Mesothelial cell of epicardium (in vitro differentiated cells): ENCODE measurements at regions not wholly inside any gene's neighbourhood (a gene's known extent, or its start where the extent isn't known, plus 50 kb on each side); places are given as distances from the start of the nearest gene placed in this dataset.

Source experiments
- DNase-seq, 2 experiments: peaks; one replicate each; pipeline ENCODE4 v3.0.0; 2021; ENCODE audit warnings: low spot score in 2 of 2; ENCODE audit not compliant: unreplicated experiment in 2 of 2
- H3K27ac Mint-ChIP-seq: 2 replicates; pipeline ENCODE4 v1.8.0; 2021; ENCODE audit warnings: mixed read lengths
- H3K27me3 Mint-ChIP-seq: 2 replicates; pipeline ENCODE4 v1.8.0; 2021; ENCODE audit warnings: low read depth, mixed read lengths
- H3K36me3 Mint-ChIP-seq: 2 replicates; pipeline ENCODE4 v1.8.0; 2021; ENCODE audit warnings: mixed read lengths
- H3K4me1 Mint-ChIP-seq: 2 replicates; pipeline ENCODE4 v1.8.0; 2021; ENCODE audit warnings: mixed read lengths
- H3K4me3 Mint-ChIP-seq: 2 replicates; pipeline ENCODE4 v1.8.0; 2021; ENCODE audit warnings: mild to moderate bottlenecking, moderate library complexity, mixed read lengths
- H3K9me3 Mint-ChIP-seq: 2 replicates; pipeline ENCODE4 v1.8.0; 2021; ENCODE audit warnings: mixed read lengths
- CTCF ChIP-seq: fragments of 200-600 bp; sonication (generic); IDR thresholded peaks from one replicate; pipeline ENCODE4 v1.5.0; 2021; ENCODE audit warnings: antibody characterized with exemption; ENCODE audit not compliant: unreplicated experiment

- H3K36me3 Mint-ChIP-seq, result no peaks in the 10 kb centered on the region
- H3K27me3 Mint-ChIP-seq, result peaks cover 26% of the 10 kb centered on the region
- DNase-seq, result no peak
- no peaks in the 10 kb centered on the region for H3K9me3 Mint-ChIP-seq
- H3K4me3 Mint-ChIP-seq, result no peak overlapping the region
- no peak overlapping the region for H3K27ac Mint-ChIP-seq
- no peak for TF ChIP-seq CTCF
- peaks cover 5% of the 10 kb centered on the region for H3K4me1 Mint-ChIP-seq
Measured at GRCh38 chr15:91769894-91770293, 83.6 kb upstream of the SLCO3A1 start.

GRCh38 chr15:91776104-91776503 lies 77.4 kb upstream of the SLCO3A1 start:
- Mint-ChIP-seq H3K27me3 (peaks cover 68% of the 10 kb centered on the region), H3K4me3 (no peak overlapping the region), H3K9me3 (no peaks in the 10 kb centered on the region), H3K36me3 (no peaks in the 10 kb centered on the region), H3K27ac (no peak overlapping the region), H3K4me1 (no peaks in the 10 kb centered on the region)
- no peak for DNase-seq
- no peak for TF ChIP-seq CTCF

- H3K27ac Mint-ChIP-seq, result no peak overlapping the region
- no peak for TF ChIP-seq CTCF
- H3K9me3 Mint-ChIP-seq, result no peaks in the 10 kb centered on the region
- peaks cover 61% of the 10 kb centered on the region for H3K27me3 Mint-ChIP-seq
- no peaks in the 10 kb centered on the region for H3K4me1 Mint-ChIP-seq
- no peak overlapping the region for H3K4me3 Mint-ChIP-seq
- no peaks in the 10 kb centered on the region for H3K36me3 Mint-ChIP-seq
- DNase-seq, result no peak
Measured at GRCh38 chr15:91779960-91780359, 73.5 kb upstream of the SLCO3A1 start.

GRCh38 chr15:91780387-91780786 lies 73.1 kb upstream of the SLCO3A1 start:
- DNase-seq, result no peak
- H3K36me3 Mint-ChIP-seq, result no peaks in the 10 kb centered on the region
- H3K4me3 Mint-ChIP-seq, result no peak overlapping the region
- no peaks in the 10 kb centered on the region for H3K4me1 Mint-ChIP-seq
- no peaks in the 10 kb centered on the region for H3K9me3 Mint-ChIP-seq
- no peak overlapping the region for H3K27ac Mint-ChIP-seq
- TF ChIP-seq CTCF, result no peak
- peaks cover 58% of the 10 kb centered on the region for H3K27me3 Mint-ChIP-seq

- H3K36me3 Mint-ChIP-seq, result no peaks in the 10 kb centered on the region
- no peak for DNase-seq
- no peak for TF ChIP-seq CTCF
- peaks cover 58% of the 10 kb centered on the region for H3K27me3 Mint-ChIP-seq
- H3K9me3 Mint-ChIP-seq, result no peaks in the 10 kb centered on the region
- no peaks in the 10 kb centered on the region for H3K4me1 Mint-ChIP-seq
- H3K27ac Mint-ChIP-seq, result no peak overlapping the region
- no peak overlapping the region for H3K4me3 Mint-ChIP-seq
Measured at GRCh38 chr15:91782221-91782620, 71.3 kb upstream of the SLCO3A1 start.

GRCh38 chr15:91783008-91783407 lies 70.5 kb upstream of the SLCO3A1 start:
- H3K9me3 Mint-ChIP-seq, result no peaks in the 10 kb centered on the region
- no peaks in the 10 kb centered on the region for H3K4me1 Mint-ChIP-seq
- H3K36me3 Mint-ChIP-seq, result no peaks in the 10 kb centered on the region
- H3K27me3 Mint-ChIP-seq, result peaks cover 50% of the 10 kb centered on the region
- H3K4me3 Mint-ChIP-seq, result no peak overlapping the region
- no peak for DNase-seq
- no peak overlapping the region for H3K27ac Mint-ChIP-seq
- no peak for TF ChIP-seq CTCF
